Colonic mucosa (tissue), 4 donors: ENCODE measurements at regions not wholly inside any gene's neighbourhood (a gene's known extent, or its start where the extent isn't known, plus 50 kb on each side); places are given as distances from the start of the nearest gene placed in this dataset.
"Not testable (repeated sequence)": the region's sequence is repeated elsewhere in the genome, so short reads cannot be mapped to it uniquely, and the experiment has no call there.

ENCODE experiments used
- DNase-seq: peaks from one replicate; pipeline ENCODE4 v3.0.0-alpha.2; 2020
- H3K27ac ChIP-seq: fragments of 200-600 bp; one replicate; pipeline ENCODE4 v1.8.0; 2021
- H3K27me3 ChIP-seq: fragments of 200-600 bp; one replicate; pipeline ENCODE4 v1.8.0; 2021
- H3K36me3 ChIP-seq: fragments of 200-600 bp; one replicate; pipeline ENCODE4 v1.8.0; 2021
- H3K4me1 ChIP-seq: fragments of 200-600 bp; one replicate; pipeline ENCODE4 v1.8.0; 2021; ENCODE audit warnings: mild to moderate bottlenecking
- H3K4me3 ChIP-seq: fragments of 200-600 bp; one replicate; pipeline ENCODE4 v1.8.0; 2021
- H3K9ac ChIP-seq, 2 donors: one replicate each; pipeline ENCODE4 v1.7.0; 2013; ENCODE audit warnings: control low read depth in 2 of 2, low read depth in 2 of 2, low read length in 2 of 2
- H3K9me3 ChIP-seq: fragments of 200-600 bp; one replicate; pipeline ENCODE4 v1.8.0; 2021
- intact Hi-C: fragments of 100-400 bp; cut with DNase I; formaldehyde crosslinking; loops from one replicate; pipeline ENCODE4 v1.14.1; 2022
- TF ChIP-seq, protein P1 (sequence below): fragments of 200-600 bp; IDR thresholded peaks from one replicate; pipeline ENCODE4 v1.8.0; 2022; ENCODE audit warnings: antibody characterized with exemption, mild to moderate bottlenecking
- donor health status: healthy.
- donor health status: DM: no; HTN: no; CAD: no.
- donor health status: DM: no; HTN: no; CAD: no.

DNA sequence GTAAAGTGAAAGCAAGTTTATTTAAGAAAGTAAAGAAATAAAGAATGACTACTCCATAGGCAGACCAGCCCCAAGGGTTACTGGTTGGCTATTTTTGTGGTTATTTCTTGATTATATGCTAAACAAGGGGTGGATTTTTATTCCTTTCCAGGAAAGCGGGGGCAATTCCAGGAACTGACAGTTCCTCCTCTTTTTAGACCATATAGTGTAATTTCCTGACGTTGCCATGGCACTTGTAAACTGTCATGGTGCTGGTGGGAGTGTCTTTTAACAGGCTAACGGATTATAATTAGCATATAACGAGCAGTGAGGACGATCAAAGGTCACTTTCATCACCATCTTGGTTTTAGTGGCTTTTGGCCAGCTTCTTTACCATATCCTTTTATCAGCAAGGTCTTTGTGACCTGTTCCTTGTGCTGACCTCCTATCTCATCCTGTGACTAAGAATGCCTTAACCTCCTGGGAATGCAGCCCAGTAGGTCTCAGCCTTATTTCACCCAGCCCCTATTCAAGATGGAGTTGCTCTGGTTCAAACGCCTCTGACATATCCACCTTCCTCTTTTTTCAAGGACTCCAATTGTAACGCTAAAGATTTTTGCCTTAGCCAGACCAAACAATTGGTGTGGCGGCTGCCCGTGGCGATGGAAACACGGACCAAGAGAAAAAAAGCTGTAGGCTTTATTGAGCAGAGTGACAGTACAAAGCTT is 103.8 kb downstream of the FAM72B start:
- H3K4me3 ChIP-seq, H3K9me3 ChIP-seq, H3K27ac ChIP-seq, H3K27me3 ChIP-seq, H3K9ac ChIP-seq, intact Hi-C loops, H3K36me3 ChIP-seq, H3K4me1 ChIP-seq, DNase-seq: not testable (repeated sequence)

DNA sequence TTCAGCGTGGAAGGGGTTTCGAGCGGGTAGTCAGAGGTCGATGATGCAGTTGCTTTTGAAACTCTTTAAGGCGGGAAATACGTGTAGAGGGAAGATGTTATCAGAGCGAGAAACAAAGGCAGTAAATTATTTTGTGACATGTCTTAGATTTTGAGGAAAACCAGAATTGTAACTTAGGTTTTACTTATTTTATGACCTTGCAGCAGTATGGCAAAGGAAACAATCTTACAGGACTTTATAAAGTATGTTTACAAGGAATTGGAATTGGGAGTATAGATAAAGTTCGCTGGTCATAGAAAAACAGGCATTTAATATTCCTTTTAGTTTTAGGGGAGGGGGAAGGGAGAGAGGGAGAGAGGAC is 103.3 kb downstream of the FAM72B start:
- intact Hi-C loops, result not testable (repeated sequence)

DNA sequence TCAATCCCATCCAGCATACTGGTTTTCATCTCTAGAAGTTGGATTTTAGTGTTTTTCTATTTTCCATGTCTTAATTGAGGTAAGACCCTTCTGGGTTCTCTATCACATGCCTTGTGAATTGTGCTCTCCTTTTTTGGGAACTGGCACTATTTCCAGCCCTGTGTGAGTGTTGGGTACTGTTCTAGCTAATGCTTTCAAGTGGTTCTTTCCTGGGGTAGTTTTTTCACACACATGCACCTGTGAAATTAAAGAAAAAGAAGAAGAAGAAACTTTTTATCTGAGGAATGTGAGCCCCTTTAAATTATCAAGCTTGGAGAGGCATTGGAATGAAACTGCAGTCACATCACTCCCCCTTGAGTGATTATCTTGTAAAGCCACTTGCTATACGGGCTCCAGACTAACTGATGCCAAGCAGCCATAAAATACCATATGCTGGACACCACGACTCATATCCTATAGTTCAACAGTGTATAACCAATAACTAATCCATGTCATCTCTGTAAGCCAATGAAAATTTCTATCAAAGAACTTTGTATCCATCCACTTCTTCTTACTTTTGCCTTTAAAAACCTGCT is 102.4 kb downstream of the FAM72B start:
- H3K9me3 ChIP-seq, H3K27me3 ChIP-seq, H3K36me3 ChIP-seq, H3K27ac ChIP-seq, H3K9ac ChIP-seq, H3K4me1 ChIP-seq, intact Hi-C loops, DNase-seq, H3K4me3 ChIP-seq: not testable (repeated sequence)

More for the DNA sequence above, 103.3 kb downstream of the FAM72B start:
- H3K4me1 ChIP-seq, H3K9me3 ChIP-seq, H3K4me3 ChIP-seq, H3K27ac ChIP-seq, H3K9ac ChIP-seq, H3K27me3 ChIP-seq, H3K36me3 ChIP-seq, DNase-seq: not testable (repeated sequence)

DNA sequence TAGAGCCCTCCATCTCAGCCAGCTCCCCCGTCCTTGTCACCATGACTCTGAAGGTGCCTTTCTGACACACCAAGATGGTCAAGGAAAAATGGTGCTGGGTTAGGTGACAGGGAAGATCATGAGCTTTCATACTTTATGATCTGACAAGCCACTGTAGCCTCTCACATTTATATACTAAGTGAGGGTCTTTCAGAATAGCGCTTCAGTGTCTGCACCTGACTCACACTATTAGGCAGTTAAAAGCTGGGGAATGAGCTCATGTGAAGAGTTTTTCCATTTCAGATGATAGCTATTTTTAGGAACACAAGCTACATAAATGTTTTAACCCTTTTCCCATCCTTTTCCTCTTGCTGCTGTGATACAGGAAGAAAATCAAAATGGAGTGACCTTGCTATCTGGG is 101.1 kb downstream of the FAM72B start:
- H3K27me3 ChIP-seq, DNase-seq, H3K4me3 ChIP-seq, H3K9ac ChIP-seq, intact Hi-C loops, H3K27ac ChIP-seq, H3K9me3 ChIP-seq, H3K36me3 ChIP-seq, H3K4me1 ChIP-seq: not testable (repeated sequence)

DNA sequence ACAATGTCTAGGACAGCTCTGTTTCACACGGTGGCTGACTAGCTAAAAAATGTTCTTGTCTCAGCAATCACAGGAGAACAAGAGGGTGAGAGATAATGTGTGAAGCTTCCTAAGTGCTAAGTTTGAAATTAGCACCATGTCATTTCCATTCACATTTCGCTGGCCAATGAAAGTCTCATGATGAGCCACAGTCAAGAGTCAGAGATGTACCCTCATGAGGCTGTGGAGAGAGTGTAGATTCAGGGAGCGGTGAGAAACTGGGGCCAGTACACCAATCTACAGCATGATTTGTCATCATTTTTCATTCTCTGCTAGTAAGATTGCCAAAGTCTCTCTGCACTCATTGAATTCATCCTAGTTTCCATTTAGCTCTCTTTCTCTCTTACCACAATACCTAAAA is 97.9 kb downstream of the FAM72B start:
- H3K9ac ChIP-seq, intact Hi-C loops, H3K9me3 ChIP-seq, H3K4me1 ChIP-seq, H3K4me3 ChIP-seq, H3K36me3 ChIP-seq, DNase-seq, H3K27ac ChIP-seq, H3K27me3 ChIP-seq: not testable (repeated sequence)

DNA sequence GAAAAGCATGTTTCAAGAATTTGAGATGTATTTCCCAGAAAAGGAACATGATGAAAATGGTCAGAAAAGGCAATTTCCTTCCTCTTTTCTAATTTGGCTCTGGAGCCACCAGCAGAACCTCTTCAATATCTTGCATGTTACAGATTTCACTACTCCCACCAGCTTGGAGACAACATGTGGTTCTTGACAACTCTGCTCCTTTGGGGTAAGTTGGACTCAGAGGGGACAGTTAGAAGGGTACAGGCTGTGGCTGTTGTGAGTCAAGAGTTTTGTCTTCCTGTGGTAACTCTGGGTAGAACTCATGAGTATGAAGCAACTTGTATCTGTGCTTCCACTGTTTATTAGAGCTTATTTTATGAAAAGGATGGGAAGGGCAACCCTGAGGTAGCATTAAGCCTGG is 96.9 kb downstream of the FAM72B start:
- DNase-seq, H3K9me3 ChIP-seq, H3K36me3 ChIP-seq, H3K4me3 ChIP-seq, H3K9ac ChIP-seq, H3K4me1 ChIP-seq, H3K27ac ChIP-seq, H3K27me3 ChIP-seq, intact Hi-C loops: not testable (repeated sequence)

DNA sequence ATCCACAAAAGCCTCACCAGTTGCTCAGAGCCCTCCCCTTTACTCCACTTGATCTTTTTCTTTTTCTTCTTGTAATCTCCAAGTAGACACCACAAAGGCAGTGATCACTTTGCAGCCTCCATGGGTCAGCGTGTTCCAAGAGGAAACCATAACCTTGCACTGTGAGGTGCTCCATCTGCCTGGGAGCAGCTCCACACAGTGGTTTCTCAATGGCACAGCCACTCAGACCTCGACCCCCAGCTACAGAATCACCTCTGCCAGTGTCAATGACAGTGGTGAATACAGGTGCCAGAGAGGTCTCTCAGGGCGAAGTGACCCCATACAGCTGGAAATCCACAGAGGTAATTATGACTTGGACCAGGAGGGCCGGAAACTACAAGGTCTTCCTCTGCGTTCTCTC is 95.6 kb downstream of the FAM72B start:
- DNase-seq, H3K36me3 ChIP-seq, H3K4me1 ChIP-seq, H3K27me3 ChIP-seq, H3K9ac ChIP-seq, H3K27ac ChIP-seq, intact Hi-C loops, H3K9me3 ChIP-seq, H3K4me3 ChIP-seq: not testable (repeated sequence)

DNA sequence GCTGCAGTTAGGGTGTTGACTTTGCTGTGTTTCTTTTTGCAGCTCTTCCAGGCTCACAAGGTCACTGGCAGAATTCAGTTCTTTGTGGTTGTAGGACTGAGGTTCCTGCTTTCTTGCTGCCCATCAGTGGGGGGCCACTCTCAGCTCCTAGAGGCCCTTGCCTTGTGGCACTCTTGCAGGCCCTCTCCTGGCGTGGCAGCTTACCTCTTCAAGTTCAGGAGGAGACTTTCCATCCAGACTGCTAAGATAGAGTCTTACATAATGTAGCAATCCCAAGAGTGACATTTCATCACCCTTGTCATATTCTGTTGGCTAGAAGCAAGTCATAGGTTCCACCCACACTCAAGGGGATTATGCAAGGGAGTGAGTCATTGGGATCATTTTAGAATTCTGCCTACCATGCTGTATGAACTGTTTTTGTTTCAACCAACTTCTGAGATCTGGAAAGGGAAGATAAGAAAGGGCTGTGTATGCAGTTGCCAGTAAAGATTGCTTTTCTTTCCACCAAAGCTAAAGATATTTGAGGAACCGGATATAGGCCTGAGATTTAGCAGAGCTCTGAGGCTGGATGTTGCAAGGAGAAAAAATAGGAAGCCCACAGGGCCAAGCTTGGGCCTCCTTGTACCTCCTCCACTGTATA is 91.7 kb downstream of the FAM72B start:
- H3K27ac ChIP-seq, H3K9me3 ChIP-seq, H3K36me3 ChIP-seq, H3K9ac ChIP-seq, H3K27me3 ChIP-seq, intact Hi-C loops, DNase-seq, H3K4me1 ChIP-seq, H3K4me3 ChIP-seq: not testable (repeated sequence)

DNA sequence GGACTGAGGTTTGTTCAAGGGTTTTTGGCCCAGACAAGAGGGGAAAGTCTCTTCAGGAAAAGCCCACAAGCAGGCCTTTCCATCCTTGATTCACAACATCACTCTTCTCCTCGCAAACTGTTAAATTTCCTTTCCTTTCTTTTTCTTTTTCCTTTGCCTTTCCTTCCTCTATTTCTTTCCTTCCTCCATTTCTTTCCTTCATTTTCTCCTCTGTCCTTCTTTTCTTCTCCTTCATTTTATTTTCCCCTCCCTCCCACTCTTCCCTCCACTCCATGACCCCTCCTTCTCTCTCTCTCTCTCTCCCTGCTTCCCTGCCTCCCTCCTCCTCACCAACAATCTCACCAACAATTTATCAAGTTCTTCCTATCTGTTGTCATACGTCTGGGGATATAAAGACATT is 89.1 kb downstream of the FAM72B start:
- H3K27me3 ChIP-seq, H3K27ac ChIP-seq, H3K36me3 ChIP-seq, H3K4me1 ChIP-seq, H3K4me3 ChIP-seq, DNase-seq, intact Hi-C loops, H3K9me3 ChIP-seq, H3K9ac ChIP-seq: not testable (repeated sequence)

DNA sequence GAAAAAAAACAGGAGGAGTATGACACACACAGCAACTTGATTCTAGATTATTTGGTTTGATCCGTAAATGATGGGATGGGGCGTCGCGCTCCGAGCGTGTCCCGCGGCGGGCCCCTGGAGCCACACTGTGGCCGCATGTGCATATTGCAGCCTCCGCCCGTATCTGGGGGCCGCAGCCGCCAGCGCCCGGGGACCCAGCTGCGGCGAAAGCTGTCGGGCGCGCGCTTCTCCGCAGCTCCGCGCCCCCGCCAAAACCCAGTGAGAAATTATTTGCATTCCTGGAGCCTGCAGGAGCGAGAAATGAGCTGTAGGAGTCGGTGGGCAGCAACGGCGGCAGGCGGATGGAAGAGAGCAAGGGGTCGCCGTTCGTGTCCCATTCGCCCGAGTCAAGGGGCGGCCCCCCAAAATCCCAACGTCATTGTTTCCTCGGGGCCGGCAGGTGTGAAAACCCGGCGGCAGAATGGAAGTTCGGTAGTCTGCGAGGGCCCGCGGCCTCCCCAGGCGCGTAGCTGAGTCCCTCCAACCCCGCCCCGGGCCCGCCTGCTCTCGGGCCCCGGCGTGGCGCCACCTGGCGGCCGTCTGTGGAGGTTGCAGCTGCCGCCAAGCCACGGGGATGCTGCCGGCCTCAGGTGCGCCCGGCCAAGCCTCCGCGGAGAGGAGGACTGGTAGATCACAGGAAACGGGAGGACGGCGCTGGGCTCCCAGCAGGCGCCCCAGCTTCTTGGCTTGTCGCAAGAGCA is 86.8 kb downstream of the FAM72B start:
- TF ChIP-seq, protein P1, sequence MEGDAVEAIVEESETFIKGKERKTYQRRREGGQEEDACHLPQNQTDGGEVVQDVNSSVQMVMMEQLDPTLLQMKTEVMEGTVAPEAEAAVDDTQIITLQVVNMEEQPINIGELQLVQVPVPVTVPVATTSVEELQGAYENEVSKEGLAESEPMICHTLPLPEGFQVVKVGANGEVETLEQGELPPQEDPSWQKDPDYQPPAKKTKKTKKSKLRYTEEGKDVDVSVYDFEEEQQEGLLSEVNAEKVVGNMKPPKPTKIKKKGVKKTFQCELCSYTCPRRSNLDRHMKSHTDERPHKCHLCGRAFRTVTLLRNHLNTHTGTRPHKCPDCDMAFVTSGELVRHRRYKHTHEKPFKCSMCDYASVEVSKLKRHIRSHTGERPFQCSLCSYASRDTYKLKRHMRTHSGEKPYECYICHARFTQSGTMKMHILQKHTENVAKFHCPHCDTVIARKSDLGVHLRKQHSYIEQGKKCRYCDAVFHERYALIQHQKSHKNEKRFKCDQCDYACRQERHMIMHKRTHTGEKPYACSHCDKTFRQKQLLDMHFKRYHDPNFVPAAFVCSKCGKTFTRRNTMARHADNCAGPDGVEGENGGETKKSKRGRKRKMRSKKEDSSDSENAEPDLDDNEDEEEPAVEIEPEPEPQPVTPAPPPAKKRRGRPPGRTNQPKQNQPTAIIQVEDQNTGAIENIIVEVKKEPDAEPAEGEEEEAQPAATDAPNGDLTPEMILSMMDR, result peak; percentile 26
- H3K9ac ChIP-seq, H3K27ac ChIP-seq, H3K9me3 ChIP-seq, H3K36me3 ChIP-seq, H3K27me3 ChIP-seq, intact Hi-C loops, H3K4me1 ChIP-seq: not testable (repeated sequence)
- peak overlapping the region; percentile 27 for H3K4me3 ChIP-seq
- DNase-seq, result peak; percentile 82

DNA sequence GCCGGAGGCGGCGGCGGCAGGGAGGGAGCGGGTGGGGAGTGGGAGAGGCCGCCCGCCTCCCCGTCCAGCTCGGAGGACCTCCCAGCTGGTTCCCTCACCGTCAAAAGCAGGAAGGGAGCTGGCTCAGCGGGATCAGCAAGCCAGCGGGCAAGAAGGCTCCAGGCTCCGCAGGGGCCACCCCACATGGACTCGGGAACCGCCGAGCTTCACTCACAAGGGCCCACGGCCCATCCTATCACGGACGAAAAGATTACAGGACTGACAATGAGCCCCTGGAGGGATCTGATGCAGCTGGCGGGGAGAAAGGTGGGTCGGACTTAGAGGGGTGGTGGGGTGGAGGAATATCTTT is 86.3 kb downstream of the FAM72B start:
- H3K4me3 ChIP-seq, result peak overlapping the region; percentile 27
- DNase-seq, result peak; percentile 19
- H3K9ac ChIP-seq, H3K36me3 ChIP-seq, H3K4me1 ChIP-seq, H3K9me3 ChIP-seq, H3K27me3 ChIP-seq, H3K27ac ChIP-seq, intact Hi-C loops: not testable (repeated sequence)

DNA sequence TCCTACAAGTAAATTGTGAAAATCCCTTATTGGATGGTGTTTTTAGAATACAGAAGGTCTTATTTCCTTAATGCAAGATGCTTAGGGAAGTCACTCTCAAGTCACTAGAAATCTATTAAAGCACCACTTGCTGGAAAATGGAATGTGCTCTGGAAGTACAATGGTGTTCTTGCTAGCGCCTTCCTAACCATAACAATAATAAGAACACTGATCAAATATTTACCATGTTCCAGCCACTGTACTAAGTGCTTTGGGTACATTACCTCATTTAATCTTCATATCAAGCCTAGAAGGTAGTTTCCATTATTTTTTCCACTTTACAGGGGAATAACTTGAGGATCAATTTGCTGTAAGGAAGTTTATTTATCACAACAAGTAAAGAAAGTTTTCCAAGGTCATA is 75.1 kb downstream of the FAM72B start:
- intact Hi-C loops, H3K9me3 ChIP-seq, H3K36me3 ChIP-seq, DNase-seq, H3K4me1 ChIP-seq, H3K9ac ChIP-seq, H3K27me3 ChIP-seq, H3K27ac ChIP-seq, H3K4me3 ChIP-seq: not testable (repeated sequence)
